ENCODE measurements at regions not wholly inside any gene's neighbourhood (a gene's known extent, or its start where the extent isn't known, plus 50 kb on each side); places are given as distances from the start of the nearest gene placed in this dataset.

DNA sequence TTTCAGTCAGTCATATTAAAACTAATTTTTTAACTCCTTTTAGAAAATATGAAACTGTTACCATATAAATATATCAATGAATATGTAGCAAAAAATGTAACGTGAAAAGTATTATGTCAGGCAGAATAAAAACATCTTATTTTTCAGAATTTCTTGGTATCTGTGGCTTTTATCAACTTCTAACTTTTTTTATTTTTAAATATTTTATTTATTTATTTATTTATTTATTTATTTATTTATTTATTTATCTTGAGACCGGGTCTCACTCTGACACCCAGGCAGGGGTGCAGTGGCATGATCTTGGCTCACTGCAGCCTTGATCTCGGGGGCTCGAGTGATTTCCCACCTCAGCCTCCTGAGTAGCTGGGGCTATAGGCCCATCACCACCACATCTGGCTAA, 87.6 kb downstream of the C21orf91 start:
- Histone ChIP-seq H4K91ac (ENCODE audit: low read depth, low read length) (no peak overlapping the region), H3K27ac (ENCODE audit: low read depth, low read length) (no peak overlapping the region), H3K4me1 (ENCODE audit: control insufficient read depth in 1 of 2, insufficient read depth in 2 of 2, low read length in 2 of 2) (peaks cover 0 to 4% of the 10 kb centered on the region in 2 experiments), H3K4ac (ENCODE audit: low read depth, low read length) (no peak overlapping the region), H4K12ac (ENCODE audit: low read depth, low read length) (no peak overlapping the region), H3K79me2 (ENCODE audit: control insufficient read depth, insufficient read depth, low read length, poor library complexity) (no peaks in the 10 kb centered on the region), H2AK5ac (ENCODE audit: low read length) (no peak overlapping the region), H2BK12ac (ENCODE audit: low read length) (no peak overlapping the region), H3K9ac (ENCODE audit: low read length) (no peak overlapping the region), H3K4me3 (ENCODE audit: low read depth, low read length) (no peak overlapping the region), H4K8ac (ENCODE audit: low read depth, low read length) (no peak overlapping the region), H3K4me2 (ENCODE audit: low read length) (no peak overlapping the region), H3K27me3 (ENCODE audit: insufficient read depth, low read length) (no peaks in the 10 kb centered on the region), H3K36me3 (ENCODE audit: control insufficient read depth in 1 of 2, insufficient read depth in 2 of 2, low read length in 2 of 2) (no peaks in the 10 kb centered on the region), H3K14ac (ENCODE audit: low read length) (no peak overlapping the region), H2BK5ac (ENCODE audit: low read depth, low read length, poor library complexity) (no peak overlapping the region), H2BK120ac (ENCODE audit: insufficient read depth, low read length, poor library complexity) (no peak overlapping the region), H3K9me3 (ENCODE audit: insufficient read depth, low read depth, low read length) (no peaks in the 10 kb centered on the region), H3K18ac (ENCODE audit: low read length) (no peak overlapping the region), H3K79me1 (ENCODE audit: low read length) (no peaks in the 10 kb centered on the region), H2AFZ (ENCODE audit: insufficient read depth, low read length, poor library complexity) (no peak overlapping the region), H3K23ac (ENCODE audit: low read length) (no peak overlapping the region)
- DNase-seq: no peak
- no CpG with 5 or more reads among the region's 4 CpGs for WGBS (ENCODE audit: extremely low coverage, insufficient coverage, insufficient read length)

DNA sequence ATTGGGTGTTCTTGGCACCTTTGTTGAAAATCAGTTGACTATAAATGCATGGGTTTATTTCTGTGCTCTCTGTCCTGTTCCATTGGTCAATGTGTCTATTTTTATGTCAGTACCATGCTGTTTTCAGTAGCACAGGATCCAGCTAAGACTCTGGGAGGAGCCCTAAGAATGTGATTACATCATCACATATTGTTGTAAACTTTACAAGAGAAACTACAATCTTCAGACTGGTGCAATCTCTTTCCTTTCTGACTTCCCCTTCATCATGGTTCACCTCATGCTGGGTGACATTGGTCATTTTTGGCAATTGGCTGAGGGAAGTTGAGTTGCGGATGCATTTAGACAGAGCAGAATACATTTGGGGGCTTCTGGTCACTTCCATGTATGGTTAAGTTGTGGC, 88.4 kb downstream of the C21orf91 start:
- Histone ChIP-seq H3K4me3 (ENCODE audit: low read depth, low read length) (no peak overlapping the region), H4K8ac (ENCODE audit: low read depth, low read length) (peak overlapping the region; percentile 11), H4K12ac (ENCODE audit: low read depth, low read length) (no peak overlapping the region), H3K79me1 (ENCODE audit: low read length) (no peaks in the 10 kb centered on the region), H2AK5ac (ENCODE audit: low read length) (no peak overlapping the region), H3K9me3 (ENCODE audit: insufficient read depth, low read depth, low read length) (no peaks in the 10 kb centered on the region), H3K27ac (ENCODE audit: low read depth, low read length) (no peak overlapping the region), H3K36me3 (ENCODE audit: control insufficient read depth in 1 of 2, insufficient read depth in 2 of 2, low read length in 2 of 2) (no peaks in the 10 kb centered on the region), H3K23ac (ENCODE audit: low read length) (no peak overlapping the region), H3K4me2 (ENCODE audit: low read length) (no peak overlapping the region), H3K27me3 (ENCODE audit: insufficient read depth, low read length) (no peaks in the 10 kb centered on the region), H3K79me2 (ENCODE audit: control insufficient read depth, insufficient read depth, low read length, poor library complexity) (no peaks in the 10 kb centered on the region), H3K4ac (ENCODE audit: low read depth, low read length) (no peak overlapping the region), H3K14ac (ENCODE audit: low read length) (no peak overlapping the region), H2BK5ac (ENCODE audit: low read depth, low read length, poor library complexity) (no peak overlapping the region), H3K4me1 (ENCODE audit: control insufficient read depth in 1 of 2, insufficient read depth in 2 of 2, low read length in 2 of 2) (peaks cover 0 to 4% of the 10 kb centered on the region in 2 experiments), H2BK12ac (ENCODE audit: low read length) (no peak overlapping the region), H3K9ac (ENCODE audit: low read length) (no peak overlapping the region), H2BK120ac (ENCODE audit: insufficient read depth, low read length, poor library complexity) (no peak overlapping the region), H4K91ac (ENCODE audit: low read depth, low read length) (no peak overlapping the region), H2AFZ (ENCODE audit: insufficient read depth, low read length, poor library complexity) (peak overlapping the region; percentile 78), H3K18ac (ENCODE audit: low read length) (no peak overlapping the region)
- no CpG with 5 or more reads among the region's 1 CpG for WGBS (ENCODE audit: extremely low coverage, insufficient coverage, insufficient read length)
- no peak for DNase-seq

DNA sequence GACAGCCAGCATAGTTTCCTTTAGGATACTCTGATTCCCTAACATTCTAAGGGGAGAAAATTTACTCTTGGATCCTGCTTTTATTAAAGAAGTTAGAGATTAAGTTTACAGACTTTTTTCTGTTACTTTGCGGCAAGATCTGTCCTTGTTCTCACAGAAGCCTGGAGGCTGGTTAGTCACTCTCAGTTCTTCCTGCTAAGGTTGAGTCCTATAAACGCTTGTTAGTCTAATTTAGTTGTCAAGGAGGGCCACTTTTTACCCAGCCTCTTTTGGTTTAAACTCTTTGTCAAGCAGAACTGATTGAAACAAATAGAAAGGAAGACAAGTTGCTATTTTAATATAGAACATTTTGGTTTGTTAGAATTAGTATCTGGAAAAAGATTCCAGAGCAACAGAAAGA, 89.7 kb downstream of the C21orf91 start:
- H3K27me3 ChIP-seq (ENCODE audit: insufficient read depth, low read length): no peaks in the 10 kb centered on the region
- H2BK5ac ChIP-seq (ENCODE audit: low read depth, low read length, poor library complexity): no peak overlapping the region
- WGBS (ENCODE audit: extremely low coverage, insufficient coverage, insufficient read length): no CpG with 5 or more reads among the region's 2 CpGs

DNA sequence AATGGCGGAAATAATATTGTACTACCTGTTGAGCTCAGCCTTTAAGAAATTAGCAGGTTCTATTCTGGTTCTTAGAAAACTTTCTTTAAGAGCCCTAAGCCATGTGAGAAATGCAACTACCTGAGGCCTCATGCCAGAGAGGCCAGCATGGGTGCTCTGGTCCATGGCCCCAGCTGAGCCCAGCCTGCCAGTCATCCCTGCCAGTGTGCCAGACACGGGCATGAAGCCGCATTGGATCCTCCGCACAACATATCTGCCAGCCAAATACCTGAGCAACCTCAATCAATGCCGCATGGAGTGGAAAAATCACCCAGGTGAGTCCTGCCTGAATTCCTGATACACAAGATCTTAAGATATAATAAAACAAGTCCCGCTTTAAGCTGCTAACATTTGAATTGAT, 91.8 kb downstream of the C21orf91 start:
- H2BK120ac ChIP-seq (ENCODE audit: insufficient read depth, low read length, poor library complexity): no peak overlapping the region
- H3K36me3 ChIP-seq (ENCODE audit: control insufficient read depth in 1 of 2, insufficient read depth in 2 of 2, low read length in 2 of 2): no peaks in the 10 kb centered on the region
- peaks cover 0 to 4% of the 10 kb centered on the region in 2 experiments for H3K4me1 ChIP-seq (ENCODE audit: control insufficient read depth in 1 of 2, insufficient read depth in 2 of 2, low read length in 2 of 2)
- no peak for DNase-seq
- H3K27me3 ChIP-seq (ENCODE audit: insufficient read depth, low read length): no peaks in the 10 kb centered on the region
- no peak overlapping the region for H3K4me3 ChIP-seq (ENCODE audit: low read depth, low read length)
- H3K4me2 ChIP-seq (ENCODE audit: low read length): no peak overlapping the region
- WGBS (ENCODE audit: extremely low coverage, insufficient coverage, insufficient read length): no CpG with 5 or more reads among the region's 6 CpGs
- H3K9me3 ChIP-seq (ENCODE audit: insufficient read depth, low read depth, low read length): no peaks in the 10 kb centered on the region
- H4K12ac ChIP-seq (ENCODE audit: low read depth, low read length): no peak overlapping the region
- no peak overlapping the region for H4K91ac ChIP-seq (ENCODE audit: low read depth, low read length)
- no peak overlapping the region for H4K8ac ChIP-seq (ENCODE audit: low read depth, low read length)
- H2BK12ac ChIP-seq (ENCODE audit: low read length): no peak overlapping the region
- H2BK5ac ChIP-seq (ENCODE audit: low read depth, low read length, poor library complexity): no peak overlapping the region
- no peak overlapping the region for H3K18ac ChIP-seq (ENCODE audit: low read length)
- H3K27ac ChIP-seq (ENCODE audit: low read depth, low read length): no peak overlapping the region
- no peak overlapping the region for H3K14ac ChIP-seq (ENCODE audit: low read length)
- H2AK5ac ChIP-seq (ENCODE audit: low read length): no peak overlapping the region
- no peaks in the 10 kb centered on the region for H3K79me2 ChIP-seq (ENCODE audit: control insufficient read depth, insufficient read depth, low read length, poor library complexity)
- no peak overlapping the region for H3K4ac ChIP-seq (ENCODE audit: low read depth, low read length)
- H2AFZ ChIP-seq (ENCODE audit: insufficient read depth, low read length, poor library complexity): no peak overlapping the region
- peak overlapping the region; percentile 77 for H3K9ac ChIP-seq (ENCODE audit: low read length)
- H3K79me1 ChIP-seq (ENCODE audit: low read length): no peaks in the 10 kb centered on the region
- H3K23ac ChIP-seq (ENCODE audit: low read length): no peak overlapping the region

More for the DNA sequence above, 89.7 kb downstream of the C21orf91 start:
- H3K36me3 ChIP-seq (ENCODE audit: control insufficient read depth in 1 of 2, insufficient read depth in 2 of 2, low read length in 2 of 2): no peaks in the 10 kb centered on the region
- no peak overlapping the region for H3K4me2 ChIP-seq (ENCODE audit: low read length)
- H2AK5ac ChIP-seq (ENCODE audit: low read length): no peak overlapping the region
- H3K4me1 ChIP-seq (ENCODE audit: control insufficient read depth in 1 of 2, insufficient read depth in 2 of 2, low read length in 2 of 2): peaks cover 0 to 4% of the 10 kb centered on the region in 2 experiments
- no peak overlapping the region for H2BK120ac ChIP-seq (ENCODE audit: insufficient read depth, low read length, poor library complexity)
- H3K4ac ChIP-seq (ENCODE audit: low read depth, low read length): no peak overlapping the region
- no peak overlapping the region for H4K12ac ChIP-seq (ENCODE audit: low read depth, low read length)
- no peak overlapping the region for H2AFZ ChIP-seq (ENCODE audit: insufficient read depth, low read length, poor library complexity)
- H3K79me2 ChIP-seq (ENCODE audit: control insufficient read depth, insufficient read depth, low read length, poor library complexity): no peaks in the 10 kb centered on the region
- no peak overlapping the region for H3K4me3 ChIP-seq (ENCODE audit: low read depth, low read length)
- no peak overlapping the region for H3K18ac ChIP-seq (ENCODE audit: low read length)
- H2BK12ac ChIP-seq (ENCODE audit: low read length): no peak overlapping the region
- H3K9me3 ChIP-seq (ENCODE audit: insufficient read depth, low read depth, low read length): no peaks in the 10 kb centered on the region
- H3K9ac ChIP-seq (ENCODE audit: low read length): no peak overlapping the region
- no peak overlapping the region for H4K91ac ChIP-seq (ENCODE audit: low read depth, low read length)
- H4K8ac ChIP-seq (ENCODE audit: low read depth, low read length): no peak overlapping the region
- H3K14ac ChIP-seq (ENCODE audit: low read length): no peak overlapping the region
- no peak overlapping the region for H3K27ac ChIP-seq (ENCODE audit: low read depth, low read length)
- no peaks in the 10 kb centered on the region for H3K79me1 ChIP-seq (ENCODE audit: low read length)
- DNase-seq: no peak
- H3K23ac ChIP-seq (ENCODE audit: low read length): no peak overlapping the region
